Prostate gland (tissue), 2 donors: ENCODE measurements at regions not wholly inside any gene's neighbourhood (a gene's known extent, or its start where the extent isn't known, plus 50 kb on each side); places are given as distances from the start of the nearest gene placed in this dataset.

Experiments
- DNase-seq: peaks from one replicate; pipeline ENCODE4 v3.0.0-alpha.2; 2019; ENCODE audit warnings: low spot score
- H3K27ac ChIP-seq, 2 donors: fragments of 200-600 bp; sonication (generic); 2 replicates each; pipeline ENCODE4 v1.5.1; 2017 to 2019
- H3K27me3 ChIP-seq: fragments of 200-600 bp; sonication (generic); replicated peaks from 2 replicates; pipeline ENCODE4 v1.5.1; 2019; ENCODE audit not compliant: insufficient read depth
- H3K36me3 ChIP-seq, 2 donors: fragments of 200-600 bp; sonication (generic); 1 replicate in 1 of 2; 2 replicates in 1 of 2; pipeline versions ENCODE4 v1.5.1 to v1.8.1; 2017 to 2019
- H3K4me1 ChIP-seq: fragments of 200-600 bp; sonication (generic); replicated peaks from 2 replicates; pipeline ENCODE4 v1.5.1; 2019
- H3K4me3 ChIP-seq, 2 donors: fragments of 200-600 bp; sonication (generic); 2 replicates each; pipeline ENCODE4 v1.5.1; 2017 to 2019
- H3K9me3 ChIP-seq: fragments of 200-600 bp; sonication (generic); 2 replicates; pipeline ENCODE4 v1.5.1; 2017
- POLR2A ChIP-seq: fragments of 450-650 bp; IDR thresholded peaks from one replicate; pipeline ENCODE4 v1.6.1; 2016; ENCODE audit warnings: antibody characterized with exemption, mild to moderate bottlenecking
- POLR2AphosphoS5 ChIP-seq: sonication (generic); formaldehyde crosslinking; IDR thresholded peaks from one replicate; pipeline ENCODE4 v1.6.1; 2017; ENCODE audit warnings: antibody characterized with exemption
- WGBS: methylation state at CpG from one replicate; pipeline ENCODE4 v1.1.5; 2018; 5-methylcytosine and 5-hydroxymethylcytosine counted together
- intact Hi-C: fragments of 100-400 bp; cut with DNase I; formaldehyde crosslinking; loops from one replicate; pipeline ENCODE4 v1.14.2; 2022
- TF ChIP-seq, protein P1 (sequence below), 4 experiments: fragments of 200-600 bp in 2 of 4; fragments of 450-650 bp in 2 of 4; sonication (generic) in 2 of 4; IDR thresholded peaks; 1 replicate in 3 of 4; 2 replicates in 1 of 4; pipeline ENCODE4 v1.5.1; 2016 to 2019; ENCODE audit warnings: antibody characterized with exemption in 4 of 4, mild to moderate bottlenecking in 2 of 4, moderate library complexity in 2 of 4

DNA sequence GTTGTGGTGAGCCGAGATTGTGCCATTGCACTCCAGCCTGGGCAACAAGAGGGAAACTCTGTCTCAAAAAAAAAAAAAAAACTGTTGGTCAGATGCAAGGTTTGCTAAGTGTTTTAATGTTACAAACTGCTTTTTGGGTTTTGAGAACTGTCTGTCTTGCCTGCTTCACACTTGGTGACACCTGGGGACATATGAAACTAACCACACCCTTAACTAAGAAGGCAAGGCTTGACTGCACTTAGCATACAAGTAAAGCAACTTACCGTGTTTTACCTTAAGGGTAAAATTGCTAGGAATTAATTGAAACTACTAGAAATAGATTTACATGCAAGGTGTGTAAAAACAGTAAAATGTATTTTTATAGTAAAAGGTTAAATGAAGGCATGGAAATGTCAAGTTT is 180.4 kb downstream of the OR13H1 start:
- H3K4me1 ChIP-seq: no peaks in the 10 kb centered on the region
- 100% methylated on average over 1 of the region's 2 CpGs for WGBS
- no peaks in the 10 kb centered on the region for H3K27me3 ChIP-seq
- H3K36me3 ChIP-seq: no peaks in the 10 kb centered on the region
- intact Hi-C loops: no loop called here
- no peak overlapping the region for H3K4me3 ChIP-seq
- no peaks in the 10 kb centered on the region for H3K9me3 ChIP-seq
- no peak for DNase-seq
- TF ChIP-seq POLR2A (no peak), POLR2AphosphoS5 (no peak)
- TF ChIP-seq, protein P1, sequence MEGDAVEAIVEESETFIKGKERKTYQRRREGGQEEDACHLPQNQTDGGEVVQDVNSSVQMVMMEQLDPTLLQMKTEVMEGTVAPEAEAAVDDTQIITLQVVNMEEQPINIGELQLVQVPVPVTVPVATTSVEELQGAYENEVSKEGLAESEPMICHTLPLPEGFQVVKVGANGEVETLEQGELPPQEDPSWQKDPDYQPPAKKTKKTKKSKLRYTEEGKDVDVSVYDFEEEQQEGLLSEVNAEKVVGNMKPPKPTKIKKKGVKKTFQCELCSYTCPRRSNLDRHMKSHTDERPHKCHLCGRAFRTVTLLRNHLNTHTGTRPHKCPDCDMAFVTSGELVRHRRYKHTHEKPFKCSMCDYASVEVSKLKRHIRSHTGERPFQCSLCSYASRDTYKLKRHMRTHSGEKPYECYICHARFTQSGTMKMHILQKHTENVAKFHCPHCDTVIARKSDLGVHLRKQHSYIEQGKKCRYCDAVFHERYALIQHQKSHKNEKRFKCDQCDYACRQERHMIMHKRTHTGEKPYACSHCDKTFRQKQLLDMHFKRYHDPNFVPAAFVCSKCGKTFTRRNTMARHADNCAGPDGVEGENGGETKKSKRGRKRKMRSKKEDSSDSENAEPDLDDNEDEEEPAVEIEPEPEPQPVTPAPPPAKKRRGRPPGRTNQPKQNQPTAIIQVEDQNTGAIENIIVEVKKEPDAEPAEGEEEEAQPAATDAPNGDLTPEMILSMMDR (IDR thresholded peaks at IDR 0.05): no peak
- no peak overlapping the region for H3K27ac ChIP-seq

DNA sequence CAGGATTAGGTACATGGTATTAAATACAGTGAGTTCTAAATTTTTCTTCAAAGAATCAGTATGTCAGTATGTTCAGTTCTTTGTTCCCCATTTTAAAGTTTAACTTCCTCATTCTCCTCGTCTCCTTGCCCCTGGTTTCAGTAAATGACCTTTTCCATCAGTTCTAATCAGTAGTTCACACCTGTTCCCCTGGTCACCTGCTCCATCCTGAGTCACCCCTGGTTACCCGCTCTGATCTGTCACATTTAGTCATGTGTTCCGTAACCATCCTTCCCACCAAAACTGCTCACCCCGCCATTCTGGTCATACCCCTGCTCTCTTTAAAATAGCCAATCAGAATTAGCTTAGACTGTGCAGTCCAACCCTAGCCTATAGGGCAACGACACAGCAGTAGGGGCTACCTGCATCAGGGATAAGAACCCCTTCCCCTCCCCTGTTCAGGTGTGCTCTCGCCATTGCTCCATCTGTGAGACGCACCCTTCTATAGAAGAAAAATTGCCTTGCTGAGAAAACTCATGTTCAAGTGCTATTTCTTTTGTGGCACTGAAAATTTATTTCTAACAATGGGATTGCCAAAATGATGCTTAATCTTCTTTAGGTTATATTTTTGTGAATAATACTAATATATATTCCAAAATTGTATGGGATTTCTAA is 181.3 kb downstream of the OR13H1 start:
- H3K4me1 ChIP-seq: no peaks in the 10 kb centered on the region
- WGBS: 91% methylated on average over 7 of the region's 7 CpGs
- H3K27ac ChIP-seq: no peak overlapping the region
- TF ChIP-seq POLR2A (no peak), POLR2AphosphoS5 (no peak)
- TF ChIP-seq, protein P1 (IDR thresholded peaks at IDR 0.05): no peak
- DNase-seq: no peak
- intact Hi-C loops: no loop called here
- no peaks in the 10 kb centered on the region for H3K36me3 ChIP-seq
- H3K9me3 ChIP-seq: no peaks in the 10 kb centered on the region
- H3K27me3 ChIP-seq: no peaks in the 10 kb centered on the region
- no peak overlapping the region for H3K4me3 ChIP-seq

DNA sequence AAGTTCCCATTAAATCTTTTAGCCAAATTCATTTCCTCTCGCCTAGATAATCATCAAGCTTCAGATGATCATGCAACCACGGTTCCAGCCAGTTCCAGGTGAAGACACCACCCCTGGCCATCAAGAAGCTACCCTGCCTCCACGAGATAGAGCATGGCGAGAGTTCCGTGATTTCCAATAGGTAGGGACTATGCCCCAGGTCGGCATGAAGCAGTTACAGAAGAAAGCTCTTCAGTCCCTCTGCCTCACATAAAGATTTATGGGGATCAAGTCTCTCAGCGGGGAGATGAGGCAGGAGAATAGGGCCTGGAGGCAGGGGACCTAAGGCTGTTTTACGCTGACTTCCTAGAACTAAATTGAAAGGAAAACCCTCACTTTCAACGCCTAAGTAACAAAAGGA is 183.9 kb downstream of the OR13H1 start:
- Histone ChIP-seq H3K36me3 (no peaks in the 10 kb centered on the region), H3K9me3 (no peaks in the 10 kb centered on the region), H3K27ac (no peak overlapping the region), H3K27me3 (no peaks in the 10 kb centered on the region), H3K4me1 (no peaks in the 10 kb centered on the region), H3K4me3 (no peak overlapping the region)
- 86% methylated on average over 9 of the region's 9 CpGs for WGBS
- TF ChIP-seq POLR2A: no peak
- TF ChIP-seq POLR2AphosphoS5: no peak
- TF ChIP-seq, protein P1 (IDR thresholded peaks at IDR 0.05): no peak
- no peak for DNase-seq
- intact Hi-C loops: no loop called here

DNA sequence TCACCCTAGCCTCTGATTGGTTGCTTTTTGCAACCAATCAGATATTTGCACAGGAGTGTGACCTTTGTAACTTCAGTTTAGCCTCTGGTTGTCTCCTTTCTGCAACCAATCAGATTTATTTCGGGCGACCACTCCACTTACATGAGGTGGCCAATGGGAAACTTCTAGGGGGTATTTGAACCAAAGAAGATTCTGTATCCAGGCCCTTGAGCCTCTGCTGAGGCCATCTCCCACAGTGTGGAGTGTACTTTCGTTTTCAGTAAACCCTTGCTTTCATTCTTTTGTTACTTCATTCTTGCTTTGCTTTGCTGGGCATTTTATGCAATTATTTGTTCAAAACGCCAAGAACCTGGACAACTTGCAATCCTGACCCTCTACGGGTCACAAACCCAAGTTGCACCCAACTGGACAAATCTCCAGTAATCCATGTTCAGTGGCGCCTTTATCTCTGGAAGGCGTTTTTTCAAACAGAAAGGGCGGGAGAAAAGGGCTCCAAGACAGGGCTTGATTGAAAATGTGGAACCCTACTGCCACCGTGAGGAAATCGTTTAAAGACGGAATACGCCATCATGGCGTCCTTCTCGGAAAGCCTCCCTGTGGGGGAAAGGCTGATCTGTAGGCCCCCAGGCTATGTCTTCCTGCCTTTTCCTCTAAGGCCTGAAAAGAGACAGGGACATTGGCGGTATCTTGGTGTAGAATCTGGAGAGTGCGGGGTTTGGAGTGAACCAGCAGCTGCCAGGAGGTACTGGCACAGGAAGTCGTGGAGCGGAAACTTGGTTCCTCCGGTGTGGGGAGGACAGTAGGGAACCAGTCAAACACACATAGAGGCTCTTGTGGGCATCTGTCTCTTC is 184.6 kb downstream of the OR13H1 start:
- TF ChIP-seq POLR2AphosphoS5 (no peak), POLR2A (no peak)
- TF ChIP-seq, protein P1 (IDR thresholded peaks at IDR 0.05): no peak
- 94% methylated on average over 19 of the region's 19 CpGs for WGBS
- Histone ChIP-seq H3K4me3 (no peak overlapping the region), H3K4me1 (no peaks in the 10 kb centered on the region), H3K36me3 (no peaks in the 10 kb centered on the region), H3K27me3 (no peaks in the 10 kb centered on the region), H3K27ac (no peak overlapping the region), H3K9me3 (no peaks in the 10 kb centered on the region)
- no peak for DNase-seq
- intact Hi-C loops: no loop called here

DNA sequence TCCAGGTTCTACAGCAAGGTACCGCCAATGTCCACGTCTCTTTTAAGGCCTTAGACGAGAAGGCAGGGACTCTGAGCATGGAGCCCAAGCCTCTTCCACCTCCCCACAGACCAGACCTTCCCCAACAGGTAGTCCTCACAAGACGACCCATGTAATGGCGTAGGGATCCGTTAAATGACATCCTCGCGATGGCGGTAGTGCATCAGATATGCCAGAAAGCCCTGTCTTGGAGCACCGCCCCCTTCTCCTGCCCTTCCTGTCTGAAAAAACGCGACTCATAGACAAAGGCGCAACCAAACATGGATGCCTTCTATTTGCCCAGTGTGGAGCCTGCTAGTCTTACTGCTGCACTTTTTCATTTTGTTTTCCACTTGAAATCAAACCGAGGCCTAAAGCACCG is 185.4 kb downstream of the OR13H1 start:
- Histone ChIP-seq H3K27ac (no peak overlapping the region), H3K9me3 (no peaks in the 10 kb centered on the region), H3K4me3 (no peak overlapping the region), H3K27me3 (no peaks in the 10 kb centered on the region), H3K4me1 (no peaks in the 10 kb centered on the region), H3K36me3 (no peaks in the 10 kb centered on the region)
- TF ChIP-seq POLR2A (no peak), POLR2AphosphoS5 (no peak)
- TF ChIP-seq, protein P1 (IDR thresholded peaks at IDR 0.05): no peak
- WGBS: 99% methylated on average over 13 of the region's 15 CpGs
- intact Hi-C loops: no loop called here
- no peak for DNase-seq
